ENCODE measurements at regions not wholly inside any gene's neighbourhood (a gene's known extent, or its start where the extent isn't known, plus 50 kb on each side); places are given as distances from the start of the nearest gene placed in this dataset.

GRCh38 chr1:63041660-63042059 is 257.7 kb downstream of the ATG4C start:
- TF ChIP-seq POLR2A (IDR thresholded peaks at IDR 0.05; ENCODE audit: low read depth) (no peak), CTCF (IDR thresholded peaks at IDR 0.05) (no peak)
